ENCODE measurements at regions not wholly inside any gene's neighbourhood (a gene's known extent, or its start where the extent isn't known, plus 50 kb on each side); places are given as distances from the start of the nearest gene placed in this dataset.

GRCh38 chr20:61023612-61024011 lies 228.4 kb upstream of the CDH4 start:
- Histone ChIP-seq H3K36me3 (ENCODE audit: control insufficient read depth in 5 of 5, insufficient read depth in 5 of 5, low read length in 5 of 5) (no peaks in the 10 kb centered on the region), H3K27ac (ENCODE audit: low read depth, low read length) (no peak overlapping the region), H3K4me1 (ENCODE audit: control insufficient read depth in 5 of 5, insufficient read depth in 5 of 5, low read length in 5 of 5) (no peaks in the 10 kb centered on the region), H3K27me3 (ENCODE audit: control insufficient read depth in 5 of 5, insufficient read depth in 4 of 5, low read length in 5 of 5) (peaks cover 0 to 4% (median 0%) of the 10 kb centered on the region in 5 donors), H3K9ac (ENCODE audit: low read length in 5 of 5) (no peak overlapping the region), H3K4me3 (ENCODE audit: low read depth in 1 of 5, low read length in 5 of 5) (no peak overlapping the region), H3K9me3 (ENCODE audit: control insufficient read depth in 5 of 5, low read length in 5 of 5) (peaks cover 0 to 10% (median 7%) of the 10 kb centered on the region in 5 donors)

- Histone ChIP-seq H3K9me3 (ENCODE audit: control insufficient read depth in 5 of 5, low read length in 5 of 5) (peaks cover 0 to 6% (median 3%) of the 10 kb centered on the region in 5 donors), H3K4me3 (ENCODE audit: low read depth in 1 of 5, low read length in 5 of 5) (no peak overlapping the region), H3K36me3 (ENCODE audit: control insufficient read depth in 5 of 5, insufficient read depth in 5 of 5, low read length in 5 of 5) (no peaks in the 10 kb centered on the region), H3K4me1 (ENCODE audit: control insufficient read depth in 5 of 5, insufficient read depth in 5 of 5, low read length in 5 of 5) (no peaks in the 10 kb centered on the region), H3K27ac (ENCODE audit: low read depth, low read length) (no peak overlapping the region), H3K9ac (ENCODE audit: low read length in 5 of 5) (no peak overlapping the region), H3K27me3 (ENCODE audit: control insufficient read depth in 5 of 5, insufficient read depth in 4 of 5, low read length in 5 of 5) (peaks cover 0 to under 1% (median 0%) of the 10 kb centered on the region in 5 donors)
Measured at GRCh38 chr20:61024390-61024789, 227.7 kb upstream of the CDH4 start.

- peaks cover 0 to 5% (median 2%) of the 10 kb centered on the region in 5 donors for H3K9me3 ChIP-seq (ENCODE audit: control insufficient read depth in 5 of 5, low read length in 5 of 5)
- no peak overlapping the region for H3K9ac ChIP-seq (ENCODE audit: low read length in 5 of 5)
- H3K27ac ChIP-seq (ENCODE audit: low read depth, low read length) = no peak overlapping the region
- H3K36me3 ChIP-seq (ENCODE audit: control insufficient read depth in 5 of 5, insufficient read depth in 5 of 5, low read length in 5 of 5) = no peaks in the 10 kb centered on the region
- no peaks in the 10 kb centered on the region for H3K4me1 ChIP-seq (ENCODE audit: control insufficient read depth in 5 of 5, insufficient read depth in 5 of 5, low read length in 5 of 5)
- H3K27me3 ChIP-seq (ENCODE audit: control insufficient read depth in 5 of 5, insufficient read depth in 4 of 5, low read length in 5 of 5) = peaks cover 0 to 3% (median 0%) of the 10 kb centered on the region in 5 donors
- H3K4me3 ChIP-seq (ENCODE audit: low read depth in 1 of 5, low read length in 5 of 5) = no peak overlapping the region
Measured at GRCh38 chr20:61025536-61025935, 226.5 kb upstream of the CDH4 start.

GRCh38 chr20:61026173-61026572 lies 225.9 kb upstream of the CDH4 start:
- Histone ChIP-seq H3K4me3 (ENCODE audit: low read depth in 1 of 5, low read length in 5 of 5) (no peak overlapping the region), H3K36me3 (ENCODE audit: control insufficient read depth in 5 of 5, insufficient read depth in 5 of 5, low read length in 5 of 5) (no peaks in the 10 kb centered on the region), H3K9me3 (ENCODE audit: control insufficient read depth in 5 of 5, low read length in 5 of 5) (peaks cover 0 to 5% (median 2%) of the 10 kb centered on the region in 5 donors), H3K27me3 (ENCODE audit: control insufficient read depth in 5 of 5, insufficient read depth in 4 of 5, low read length in 5 of 5) (peaks cover 0 to 7% (median 0%) of the 10 kb centered on the region in 5 donors), H3K27ac (ENCODE audit: low read depth, low read length) (no peak overlapping the region), H3K9ac (ENCODE audit: low read length in 5 of 5) (no peak overlapping the region), H3K4me1 (ENCODE audit: control insufficient read depth in 5 of 5, insufficient read depth in 5 of 5, low read length in 5 of 5) (no peaks in the 10 kb centered on the region)

- H3K27me3 ChIP-seq (ENCODE audit: control insufficient read depth in 5 of 5, insufficient read depth in 4 of 5, low read length in 5 of 5) = peaks cover 0 to 7% (median 0%) of the 10 kb centered on the region in 5 donors
- no peak overlapping the region for H3K27ac ChIP-seq (ENCODE audit: low read depth, low read length)
- no peak overlapping the region for H3K9ac ChIP-seq (ENCODE audit: low read length in 5 of 5)
- no peak overlapping the region for H3K4me3 ChIP-seq (ENCODE audit: low read depth in 1 of 5, low read length in 5 of 5)
- H3K4me1 ChIP-seq (ENCODE audit: control insufficient read depth in 5 of 5, insufficient read depth in 5 of 5, low read length in 5 of 5) = no peaks in the 10 kb centered on the region
- H3K9me3 ChIP-seq (ENCODE audit: control insufficient read depth in 5 of 5, low read length in 5 of 5) = peaks cover 0 to 5% (median 2%) of the 10 kb centered on the region in 5 donors
- no peaks in the 10 kb centered on the region for H3K36me3 ChIP-seq (ENCODE audit: control insufficient read depth in 5 of 5, insufficient read depth in 5 of 5, low read length in 5 of 5)
Measured at GRCh38 chr20:61026731-61027130, 225.3 kb upstream of the CDH4 start.

- Histone ChIP-seq H3K9me3 (ENCODE audit: control insufficient read depth in 5 of 5, low read length in 5 of 5) (peaks cover 0 to 5% (median 2%) of the 10 kb centered on the region in 5 donors), H3K36me3 (ENCODE audit: control insufficient read depth in 5 of 5, insufficient read depth in 5 of 5, low read length in 5 of 5) (no peaks in the 10 kb centered on the region), H3K27me3 (ENCODE audit: control insufficient read depth in 5 of 5, insufficient read depth in 4 of 5, low read length in 5 of 5) (peaks cover 0 to 7% (median 0%) of the 10 kb centered on the region in 5 donors), H3K9ac (ENCODE audit: low read length in 5 of 5) (no peak overlapping the region), H3K27ac (ENCODE audit: low read depth, low read length) (no peak overlapping the region), H3K4me3 (ENCODE audit: low read depth in 1 of 5, low read length in 5 of 5) (no peak overlapping the region), H3K4me1 (ENCODE audit: control insufficient read depth in 5 of 5, insufficient read depth in 5 of 5, low read length in 5 of 5) (no peaks in the 10 kb centered on the region)
Measured at GRCh38 chr20:61027218-61027617, 224.8 kb upstream of the CDH4 start.

GRCh38 chr20:61030130-61030529 lies 221.9 kb upstream of the CDH4 start:
- H3K9me3 ChIP-seq (ENCODE audit: control insufficient read depth in 5 of 5, low read length in 5 of 5) = peaks cover 0 to 9% (median 4%) of the 10 kb centered on the region in 5 donors
- no peak overlapping the region for H3K27ac ChIP-seq (ENCODE audit: low read depth, low read length)
- H3K27me3 ChIP-seq (ENCODE audit: control insufficient read depth in 5 of 5, insufficient read depth in 4 of 5, low read length in 5 of 5) = peaks cover 0 to 7% (median 0%) of the 10 kb centered on the region in 5 donors
- H3K4me1 ChIP-seq (ENCODE audit: control insufficient read depth in 5 of 5, insufficient read depth in 5 of 5, low read length in 5 of 5) = no peaks in the 10 kb centered on the region
- no peaks in the 10 kb centered on the region for H3K36me3 ChIP-seq (ENCODE audit: control insufficient read depth in 5 of 5, insufficient read depth in 5 of 5, low read length in 5 of 5)
- H3K9ac ChIP-seq (ENCODE audit: low read length in 5 of 5) = no peak overlapping the region
- no peak overlapping the region for H3K4me3 ChIP-seq (ENCODE audit: low read depth in 1 of 5, low read length in 5 of 5)

- H3K27me3 ChIP-seq (ENCODE audit: control insufficient read depth in 5 of 5, insufficient read depth in 4 of 5, low read length in 5 of 5) = peaks cover 0 to 7% (median 0%) of the 10 kb centered on the region in 5 donors
- H3K9ac ChIP-seq (ENCODE audit: low read length in 5 of 5) = no peak overlapping the region
- no peak overlapping the region for H3K27ac ChIP-seq (ENCODE audit: low read depth, low read length)
- H3K9me3 ChIP-seq (ENCODE audit: control insufficient read depth in 5 of 5, low read length in 5 of 5) = peaks cover 0 to 7% (median 4%) of the 10 kb centered on the region in 5 donors
- H3K4me3 ChIP-seq (ENCODE audit: low read depth in 1 of 5, low read length in 5 of 5) = no peak overlapping the region
- no peaks in the 10 kb centered on the region for H3K36me3 ChIP-seq (ENCODE audit: control insufficient read depth in 5 of 5, insufficient read depth in 5 of 5, low read length in 5 of 5)
- no peaks in the 10 kb centered on the region for H3K4me1 ChIP-seq (ENCODE audit: control insufficient read depth in 5 of 5, insufficient read depth in 5 of 5, low read length in 5 of 5)
Measured at GRCh38 chr20:61031101-61031830, 220.8 kb upstream of the CDH4 start.

- Histone ChIP-seq H3K27me3 (ENCODE audit: control insufficient read depth in 5 of 5, insufficient read depth in 4 of 5, low read length in 5 of 5) (peaks cover 0 to 9% (median 0%) of the 10 kb centered on the region in 5 donors), H3K4me3 (ENCODE audit: low read depth in 1 of 5, low read length in 5 of 5) (no peak overlapping the region), H3K27ac (ENCODE audit: low read depth, low read length) (no peak overlapping the region), H3K4me1 (ENCODE audit: control insufficient read depth in 5 of 5, insufficient read depth in 5 of 5, low read length in 5 of 5) (no peaks in the 10 kb centered on the region), H3K9me3 (ENCODE audit: control insufficient read depth in 5 of 5, low read length in 5 of 5) (peaks cover 0 to 5% (median 4%) of the 10 kb centered on the region in 5 donors), H3K9ac (ENCODE audit: low read length in 5 of 5) (no peak overlapping the region), H3K36me3 (ENCODE audit: control insufficient read depth in 5 of 5, insufficient read depth in 5 of 5, low read length in 5 of 5) (no peaks in the 10 kb centered on the region)
Measured at GRCh38 chr20:61037498-61037897, 214.6 kb upstream of the CDH4 start.

- Histone ChIP-seq H3K4me3 (ENCODE audit: low read depth in 1 of 5, low read length in 5 of 5) (no peak overlapping the region), H3K9ac (ENCODE audit: low read length in 5 of 5) (no peak overlapping the region), H3K9me3 (ENCODE audit: control insufficient read depth in 5 of 5, low read length in 5 of 5) (peaks cover 0 to 10% (median 0%) of the 10 kb centered on the region in 5 donors), H3K27me3 (ENCODE audit: control insufficient read depth in 5 of 5, insufficient read depth in 4 of 5, low read length in 5 of 5) (peaks cover 0 to 9% (median 5%) of the 10 kb centered on the region in 5 donors), H3K4me1 (ENCODE audit: control insufficient read depth in 5 of 5, insufficient read depth in 5 of 5, low read length in 5 of 5) (no peaks in the 10 kb centered on the region), H3K36me3 (ENCODE audit: control insufficient read depth in 5 of 5, insufficient read depth in 5 of 5, low read length in 5 of 5) (no peaks in the 10 kb centered on the region), H3K27ac (ENCODE audit: low read depth, low read length) (no peak overlapping the region)
Measured at GRCh38 chr20:61041481-61041880, 210.6 kb upstream of the CDH4 start.
